KBM-7 (cell line): ENCODE measurements at regions not wholly inside any gene's neighbourhood (a gene's known extent, or its start where the extent isn't known, plus 50 kb on each side); places are given as distances from the start of the nearest gene placed in this dataset.

Experiments
- DNase-seq: peaks from one replicate; pipeline ENCODE4 v3.0.0-alpha.2; 2015
- in situ Hi-C: fragments of 300-500 bp; cut with MboI; formaldehyde crosslinking; loops from 2 replicates; pipeline ENCODE4 v1.14.3; 2020; ENCODE audit warnings: low sequenced_read_pairs, low pct_unique_long_range_greater_than_20kb, mixed read lengths

DNA sequence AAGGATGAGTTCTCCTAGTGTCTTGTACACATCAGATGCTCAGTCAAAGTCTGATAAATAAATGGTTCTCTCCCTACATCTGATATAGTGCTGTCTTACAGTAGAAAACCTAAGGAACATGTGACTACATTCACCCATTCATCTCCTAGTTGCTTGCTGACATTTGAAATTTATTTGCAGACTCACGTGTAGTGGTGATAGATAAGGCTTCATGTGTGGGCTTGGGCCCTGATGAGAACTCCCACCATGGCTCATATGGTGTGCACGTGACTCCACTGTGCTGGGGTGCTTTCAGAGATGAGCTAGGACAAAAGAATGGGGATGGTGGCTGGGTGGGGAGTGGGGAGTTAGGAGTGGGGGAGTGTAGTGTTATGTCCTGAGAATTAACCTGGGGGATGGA is 287.3 kb downstream of the RPS24 start:
- no peak for DNase-seq
- in situ Hi-C loops, result no loop called here

- in situ Hi-C loops, result no loop called here
- no peak for DNase-seq
These were observed 287.8 kb downstream of the RPS24 start for GRCh38 chr10:78321500-78321899.

GRCh38 chr10:78326372-78326771 is 292.7 kb downstream of the RPS24 start:
- in situ Hi-C loops, result no loop called here
- DNase-seq, result no peak

- DNase-seq, result no peak
- in situ Hi-C loops, result no loop called here
These were observed 294.3 kb downstream of the RPS24 start for GRCh38 chr10:78327778-78328591.

DNA sequence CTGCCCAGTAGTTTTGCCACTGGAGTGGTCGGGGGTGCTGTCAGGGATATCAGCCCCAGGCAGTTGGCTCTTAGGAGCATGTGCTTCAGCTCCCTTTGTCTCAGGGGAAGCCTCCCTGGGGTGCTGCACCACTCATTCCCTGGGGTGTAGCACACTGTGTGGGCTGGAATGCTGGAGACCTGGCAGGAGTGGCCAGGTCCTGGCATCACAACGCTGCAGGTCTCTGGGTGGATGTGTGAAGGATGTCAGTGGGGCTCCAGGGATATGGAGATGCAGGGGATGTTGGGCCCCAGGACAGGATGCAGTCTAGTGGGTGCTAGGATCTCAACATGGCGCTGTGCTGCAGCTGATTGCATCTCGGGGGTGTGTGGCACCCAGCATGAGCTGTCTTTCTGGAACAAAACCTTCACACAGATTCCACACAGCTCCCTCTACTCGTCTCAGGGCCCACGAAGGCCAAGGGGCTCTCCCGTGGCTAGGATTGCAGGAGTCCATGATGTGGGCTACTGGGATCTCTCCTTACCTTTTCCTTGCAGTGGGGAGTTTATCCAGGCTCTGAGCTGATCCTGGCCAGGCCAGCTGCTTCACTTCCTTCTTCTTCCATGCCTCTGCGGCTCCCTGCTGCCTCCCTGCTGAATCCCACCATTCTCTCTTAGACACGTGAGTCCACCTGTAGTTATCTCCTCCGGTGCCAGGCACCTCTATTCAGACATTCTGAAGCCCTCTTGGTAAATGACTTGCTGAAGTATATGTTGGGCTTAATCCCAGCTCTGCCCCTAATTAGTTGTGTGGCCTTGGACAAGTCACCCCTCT is 295.1 kb downstream of the RPS24 start:
- in situ Hi-C loops, result no loop called here
- no peak for DNase-seq

DNA sequence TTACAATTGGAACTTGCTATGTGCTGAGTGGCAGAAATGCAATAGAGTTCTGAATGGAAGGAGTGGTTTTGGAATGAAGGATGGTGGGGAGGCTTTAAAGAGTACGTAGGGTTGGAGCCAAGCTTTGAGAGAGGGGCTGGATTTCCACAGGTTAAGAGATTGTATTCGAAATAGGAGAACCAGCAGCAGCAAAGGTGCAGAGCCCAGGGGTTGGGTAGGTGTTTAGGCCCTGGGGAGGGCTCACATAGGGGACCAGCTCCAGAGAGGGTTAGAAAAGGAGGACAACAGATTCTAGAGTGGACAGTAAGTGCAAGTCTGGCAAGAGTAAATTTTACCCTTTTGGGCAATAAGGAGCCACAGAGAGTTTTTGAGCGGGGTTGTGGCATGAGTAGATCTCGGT is 297.2 kb downstream of the RPS24 start:
- in situ Hi-C loops, result no loop called here
- no peak for DNase-seq

DNA sequence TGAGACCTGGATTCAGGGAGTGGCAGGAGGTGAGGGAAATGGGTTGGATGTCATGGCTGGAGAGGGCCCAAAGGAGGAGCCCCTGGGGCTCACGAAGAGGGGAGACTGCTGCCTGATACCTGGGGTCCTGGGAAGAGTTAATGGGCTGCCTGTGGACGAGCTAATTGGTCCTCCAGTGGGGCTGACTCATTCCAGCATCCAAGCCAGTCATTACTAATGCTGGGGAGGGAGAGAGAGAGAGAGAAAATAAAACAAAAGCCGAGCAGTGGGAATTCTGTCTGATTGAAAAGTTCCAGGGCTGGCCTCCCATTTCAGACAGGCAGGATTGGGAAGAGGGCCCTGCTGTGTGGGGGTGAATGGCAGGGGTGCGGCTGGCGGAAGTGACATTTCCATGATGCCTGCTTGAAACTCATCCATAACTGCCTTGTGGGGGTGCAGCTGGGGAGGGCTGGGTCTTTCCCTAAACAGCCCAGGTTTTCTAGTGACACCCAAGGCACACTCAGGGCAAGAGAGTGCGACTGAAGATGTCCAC is 297.8 kb downstream of the RPS24 start:
- no peak for DNase-seq
- in situ Hi-C loops, result no loop called here

DNA sequence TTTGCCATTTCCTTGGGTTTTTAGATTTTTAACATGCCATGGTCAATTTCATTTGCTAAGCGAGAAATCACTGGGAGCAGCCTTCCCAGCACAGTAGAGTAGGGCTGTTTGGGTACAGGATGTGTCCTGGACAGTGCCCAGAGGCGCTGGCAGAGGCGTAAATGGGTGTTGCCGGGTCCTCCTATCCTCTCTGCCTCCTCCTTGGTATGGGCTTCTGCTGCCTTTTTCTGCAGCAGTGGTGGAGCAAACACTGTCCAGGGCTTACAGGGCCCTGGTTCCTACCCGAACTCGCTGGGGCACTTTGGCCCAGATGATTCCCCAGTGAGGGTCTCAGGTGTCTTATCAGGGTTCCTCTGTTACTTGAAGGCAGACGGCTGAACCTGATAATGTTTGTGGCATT is 298.3 kb downstream of the RPS24 start:
- in situ Hi-C loops, result no loop called here
- DNase-seq, result no peak

DNA sequence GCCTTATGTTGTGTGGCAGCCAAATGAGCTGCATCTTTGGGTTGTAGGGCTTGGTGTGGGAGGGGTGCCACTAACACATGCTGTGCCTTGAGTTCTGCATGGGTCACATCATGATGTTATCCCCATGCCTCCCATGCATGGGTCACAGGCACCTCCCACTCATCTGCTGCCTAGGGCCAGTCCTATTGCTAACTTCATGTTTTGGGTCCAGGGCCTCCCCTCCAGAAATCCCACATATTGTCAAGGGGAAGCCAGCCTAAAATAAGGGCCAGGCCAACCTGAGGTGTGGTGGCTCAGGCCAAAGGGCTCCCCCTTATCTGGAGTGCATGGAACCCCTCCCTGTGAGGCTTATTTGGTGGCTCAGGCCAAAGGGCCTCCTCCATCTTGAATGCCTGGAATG is 299.0 kb downstream of the RPS24 start:
- no peak for DNase-seq
- in situ Hi-C loops, result no loop called here

DNA sequence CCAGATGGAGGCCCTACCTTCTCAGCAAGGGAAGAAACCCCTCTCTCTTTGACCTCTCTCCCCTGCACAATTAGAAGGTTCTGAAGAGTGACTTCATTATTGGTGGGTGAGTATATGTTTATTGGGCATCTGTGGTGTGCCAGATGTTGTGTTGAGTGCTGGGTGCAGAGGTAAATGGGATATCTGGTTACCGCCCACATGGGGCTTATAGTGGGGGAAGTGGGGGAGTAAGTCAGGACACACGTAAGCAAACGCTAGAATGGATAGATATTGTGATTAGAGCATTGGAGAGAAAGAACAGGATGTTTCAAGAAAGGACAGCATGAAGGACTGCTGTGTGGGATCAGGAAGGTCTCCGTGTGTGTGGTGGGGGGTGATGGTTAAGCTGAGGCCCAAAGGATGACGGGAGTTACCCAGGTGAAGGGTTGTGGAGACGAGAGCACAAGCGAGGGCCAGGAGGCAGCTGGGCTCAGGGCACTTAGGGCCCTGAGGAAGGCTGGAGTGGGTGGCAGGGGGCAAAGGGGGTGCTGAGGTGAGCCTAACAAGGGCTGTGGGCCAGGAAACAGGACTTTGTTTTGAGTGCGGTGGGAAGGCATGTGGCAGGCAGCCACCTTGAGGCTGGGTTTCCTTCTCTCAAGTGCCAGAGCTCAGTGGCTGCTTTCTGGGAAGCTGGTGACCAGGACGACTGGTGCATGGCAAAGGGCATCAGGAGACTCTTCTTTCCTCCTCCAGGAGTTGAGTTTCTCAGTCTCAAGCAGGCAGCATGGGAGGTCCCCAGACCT is 299.9 kb downstream of the RPS24 start:
- in situ Hi-C loops, result no loop called here
- no peak for DNase-seq

DNA sequence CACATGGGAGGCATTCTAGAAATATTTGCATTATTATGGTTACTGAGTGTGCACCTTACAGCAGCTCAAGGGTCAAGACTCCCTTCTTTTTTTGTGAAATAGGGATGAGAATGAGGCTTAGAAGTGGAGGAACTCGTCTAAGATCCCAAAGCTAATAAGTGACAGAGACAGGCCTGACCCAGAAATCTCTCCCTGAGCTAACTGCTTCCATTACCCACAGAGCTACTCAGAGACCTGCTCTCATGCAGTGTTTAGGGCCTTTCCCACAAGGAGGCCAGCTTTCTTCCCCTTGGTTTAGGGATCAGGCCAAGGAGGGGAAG is 301.7 kb downstream of the RPS24 start:
- DNase-seq, result no peak
- in situ Hi-C loops, result no loop called here

GRCh38 chr10:78335691-78336401 is 302.2 kb downstream of the RPS24 start:
- DNase-seq, result no peak
- in situ Hi-C loops, result no loop called here

- in situ Hi-C loops, result no loop called here
- DNase-seq, result no peak
These were observed 302.7 kb downstream of the RPS24 start for GRCh38 chr10:78336402-78336791.

- DNase-seq, result no peak
- in situ Hi-C loops, result no loop called here
These were observed 303.4 kb downstream of the RPS24 start for GRCh38 chr10:78337016-78337415.

- in situ Hi-C loops, result no loop called here
- no peak for DNase-seq
These were observed 304.2 kb downstream of the RPS24 start for GRCh38 chr10:78337646-78338391.

DNA sequence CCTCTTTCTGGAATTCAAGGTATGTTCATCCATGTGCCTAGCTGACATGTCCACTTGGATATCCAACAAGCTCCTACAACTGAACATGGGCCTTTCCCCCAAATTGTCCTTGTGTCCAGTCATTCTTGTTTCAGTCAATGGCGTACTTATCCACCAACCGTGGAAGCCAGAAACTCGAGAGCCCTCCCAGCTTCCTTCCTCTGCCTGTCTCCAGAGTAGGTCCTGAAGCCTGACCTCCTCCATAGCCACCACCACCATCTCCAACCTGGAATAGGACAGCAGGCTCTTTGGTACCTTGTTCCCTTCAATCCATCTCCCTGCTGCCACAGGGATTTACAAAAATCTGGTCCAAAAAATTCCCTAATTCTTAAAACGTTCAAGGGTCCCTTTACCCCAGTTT is 305.1 kb downstream of the RPS24 start:
- DNase-seq, result no peak
- in situ Hi-C loops, result no loop called here

DNA sequence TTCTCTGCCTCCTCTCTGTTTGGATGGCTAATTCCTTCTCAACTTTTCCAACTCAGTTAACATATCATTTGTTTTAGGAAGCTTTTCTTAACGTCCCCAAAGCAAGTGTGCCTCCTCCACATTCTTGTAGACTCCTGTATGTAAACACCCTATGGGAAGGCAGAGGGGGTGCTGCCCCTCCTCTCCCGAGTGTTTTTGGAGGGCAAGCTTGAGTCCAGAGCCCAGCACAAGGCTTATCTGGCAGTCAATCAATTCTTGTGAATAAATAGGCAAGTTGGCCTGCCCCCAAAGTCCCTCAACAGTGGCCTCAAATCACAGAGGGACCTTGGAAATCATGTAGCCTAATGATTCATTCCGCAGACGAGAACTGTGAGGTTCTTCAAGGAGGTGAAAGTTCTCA is 305.6 kb downstream of the RPS24 start:
- DNase-seq, result no peak
- in situ Hi-C loops, result no loop called here

DNA sequence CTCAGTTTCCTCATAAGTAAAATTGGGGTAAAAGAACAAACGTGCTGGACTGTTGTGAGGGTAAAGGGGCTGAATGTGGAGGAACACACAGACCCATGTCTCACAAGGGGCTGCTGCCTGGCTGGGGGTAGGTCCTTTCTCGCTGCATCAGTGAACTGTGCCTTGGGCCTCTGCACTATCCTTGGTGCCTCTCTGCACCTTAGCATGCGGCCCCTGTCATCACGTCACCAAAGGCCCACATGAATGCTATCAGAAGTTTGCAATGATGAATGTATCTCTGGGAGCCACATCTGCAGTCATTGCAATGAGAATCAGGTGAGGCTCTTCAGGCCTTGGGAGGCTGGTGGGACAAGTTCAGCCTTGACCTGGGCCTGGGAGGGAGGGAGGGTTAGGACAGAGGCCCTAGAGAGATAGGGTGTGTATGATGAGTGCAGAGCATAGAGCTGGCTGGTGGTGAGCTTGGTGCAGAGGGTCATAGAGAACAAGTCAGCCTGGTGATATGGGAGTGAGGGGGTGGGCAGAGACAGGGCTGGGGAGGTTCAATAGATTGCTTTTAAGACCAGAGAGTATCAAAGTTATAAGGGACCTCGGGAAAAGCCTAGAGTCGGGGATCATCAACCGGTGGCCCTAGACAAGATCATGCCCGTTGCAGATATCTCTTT is 308.4 kb downstream of the RPS24 start:
- in situ Hi-C loops, result no loop called here
- DNase-seq, result no peak
